ENCODE measurements at regions not wholly inside any gene's neighbourhood (a gene's known extent, or its start where the extent isn't known, plus 50 kb on each side); places are given as distances from the start of the nearest gene placed in this dataset.

DNA sequence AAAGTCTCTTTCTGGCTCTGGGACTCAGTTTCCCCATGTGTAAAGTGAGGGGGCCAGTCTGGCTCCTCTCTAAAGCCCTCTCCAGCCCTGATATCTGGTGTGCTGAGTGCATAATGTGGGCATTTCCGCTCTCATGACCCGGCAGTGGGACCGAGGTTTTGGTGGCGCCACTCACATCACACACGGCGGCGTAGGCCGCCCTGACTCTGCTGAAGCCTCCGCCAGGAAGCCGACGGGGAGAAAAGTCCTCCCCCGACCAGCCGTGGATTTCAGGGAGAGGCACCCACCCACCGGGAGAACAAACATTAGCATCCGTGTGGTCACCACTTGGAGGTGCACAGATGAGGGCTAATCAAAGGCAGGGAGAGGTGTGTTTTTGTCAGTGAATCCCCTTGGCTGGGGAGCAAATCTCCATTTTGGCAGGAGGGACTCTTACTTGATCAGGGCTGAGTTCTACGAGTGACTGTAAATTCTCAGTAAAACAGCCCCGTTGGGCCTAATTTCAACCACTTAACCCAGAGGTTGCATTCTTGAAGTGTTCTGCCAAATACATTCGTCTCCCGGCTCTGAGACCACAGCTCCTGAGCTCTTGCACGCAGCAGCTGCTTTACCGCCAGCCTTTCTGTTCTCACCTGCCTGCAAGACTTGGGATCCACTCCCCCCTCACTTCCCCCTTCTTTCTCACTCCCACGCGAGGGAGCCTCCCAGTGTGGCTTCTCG lies 118.2 kb downstream of the FOXD2 start:
- no peak for FAIRE-seq

DNA sequence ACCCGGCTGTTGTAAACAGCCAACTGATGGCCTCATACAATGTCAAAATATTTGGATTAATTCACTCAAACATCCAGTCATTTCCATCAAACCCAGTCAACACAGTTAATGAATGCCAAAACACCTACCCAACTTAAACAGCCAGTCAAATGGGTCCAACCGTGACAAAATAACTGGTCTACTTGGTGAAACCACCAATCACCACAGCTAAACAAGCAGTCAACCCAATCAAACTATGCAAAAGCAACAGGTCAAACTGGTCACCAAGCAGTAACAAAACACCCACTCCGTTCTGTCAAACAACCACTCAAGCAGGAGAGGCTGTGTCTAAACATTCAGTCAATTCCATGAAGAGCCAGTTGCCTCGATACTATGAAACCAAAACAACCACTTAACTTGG lies 119.2 kb downstream of the FOXD2 start:
- FAIRE-seq: no peak

DNA sequence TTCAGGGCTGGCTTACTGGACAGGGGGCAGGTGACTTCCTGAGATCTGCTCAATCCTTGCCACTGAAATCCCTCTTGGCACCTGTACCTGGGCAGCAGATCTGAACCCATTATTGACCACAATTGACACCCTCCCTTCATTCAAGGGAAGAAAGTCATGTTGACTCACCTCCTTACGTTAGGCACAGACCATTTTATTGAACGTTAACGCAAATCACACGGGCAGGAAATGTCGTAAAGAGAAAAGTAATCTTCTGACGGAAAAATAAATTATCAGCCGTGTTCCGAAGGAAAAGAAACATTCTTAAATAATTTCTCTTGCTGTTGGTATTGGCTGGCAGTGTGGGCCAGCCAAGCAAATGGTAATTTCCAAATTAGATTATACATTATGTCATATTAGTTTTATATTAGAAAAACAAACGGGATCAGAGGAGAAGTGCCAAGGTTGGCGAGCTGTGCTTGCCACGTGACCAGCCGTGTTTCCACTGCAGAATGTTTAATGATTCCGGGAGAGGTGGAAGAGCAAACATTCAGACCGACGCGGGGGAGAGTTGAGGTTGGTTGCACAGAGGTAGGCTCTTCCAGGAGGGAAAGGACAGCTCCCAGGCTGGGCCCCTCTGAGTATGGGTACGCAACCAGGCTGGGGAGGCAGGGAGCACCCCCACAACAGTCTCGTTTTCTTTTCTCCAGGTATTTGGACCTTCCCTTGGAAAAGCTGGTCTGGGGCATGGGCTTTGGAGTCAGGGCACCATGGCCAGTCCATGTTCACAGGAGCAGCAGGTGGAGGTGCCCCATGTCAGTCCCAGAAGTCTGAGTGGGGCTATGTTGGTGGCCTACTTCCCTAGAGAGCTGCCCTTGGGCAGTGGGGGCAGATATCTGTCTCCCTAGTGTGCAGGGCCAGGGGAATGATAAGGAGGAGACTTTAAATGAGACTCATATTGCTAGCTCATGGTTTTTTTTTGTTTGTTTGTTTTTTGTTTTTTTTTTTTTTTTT lies 121.1 kb downstream of the FOXD2 start:
- no peak for FAIRE-seq

DNA sequence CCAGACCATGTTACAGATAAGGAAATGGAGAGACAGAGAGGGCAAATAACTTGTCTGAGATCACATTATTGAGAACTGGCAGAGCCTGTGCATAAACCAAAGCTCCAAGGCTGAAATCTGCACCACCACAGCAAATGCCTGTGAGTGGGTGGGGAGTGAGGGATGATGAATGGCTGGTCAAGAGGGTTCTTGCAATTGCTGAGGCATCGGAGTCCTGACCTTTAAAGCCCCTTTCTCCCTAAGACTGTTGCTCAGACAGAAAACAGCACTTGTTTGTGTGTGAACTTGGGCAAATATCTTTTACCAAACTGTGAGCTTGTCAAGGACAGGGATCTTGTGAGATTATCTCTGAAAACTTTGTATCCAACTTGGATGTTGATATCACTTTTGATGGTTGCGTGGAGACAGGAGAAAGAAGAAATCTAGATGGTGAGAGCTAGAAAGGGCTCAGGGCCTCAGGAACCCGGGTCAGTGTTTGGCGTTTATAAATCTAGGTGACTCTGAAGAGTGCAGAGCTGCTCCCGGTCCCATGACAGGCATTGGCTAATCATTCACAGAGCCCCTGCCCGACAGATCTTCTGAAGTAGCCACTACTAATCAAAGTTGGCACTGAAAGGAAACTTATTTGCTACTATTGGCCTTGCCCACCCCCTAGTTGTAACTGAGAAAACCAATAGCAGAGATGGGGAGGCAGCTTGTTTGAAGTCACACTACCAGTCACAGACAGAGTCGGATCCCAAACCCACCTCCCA lies 122.3 kb downstream of the FOXD2 start:
- FAIRE-seq: no peak

DNA sequence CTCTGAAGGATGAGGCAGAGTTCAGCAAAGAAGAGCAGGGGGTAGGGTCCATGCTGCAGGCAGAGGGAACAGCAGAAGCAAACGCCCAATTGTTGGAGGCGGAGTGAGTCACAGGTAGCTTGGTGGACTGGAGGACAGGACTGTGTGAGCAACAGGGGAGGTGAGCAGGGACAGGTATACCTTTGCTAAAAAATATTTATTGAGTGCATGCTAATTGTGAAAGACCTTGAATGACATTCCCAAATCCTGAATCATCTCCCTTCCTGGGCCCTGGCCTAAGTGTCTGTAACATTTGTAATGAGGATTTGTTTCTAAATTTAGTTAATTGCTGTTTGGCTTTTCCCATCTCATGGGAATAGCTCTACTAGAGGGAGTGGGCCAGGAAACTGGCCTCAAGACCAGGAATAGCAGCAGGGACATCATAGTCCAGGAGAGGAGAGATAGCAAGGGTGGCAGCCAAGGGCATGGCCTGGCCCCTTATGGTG lies 123.7 kb downstream of the FOXD2 start:
- no peak for FAIRE-seq

DNA sequence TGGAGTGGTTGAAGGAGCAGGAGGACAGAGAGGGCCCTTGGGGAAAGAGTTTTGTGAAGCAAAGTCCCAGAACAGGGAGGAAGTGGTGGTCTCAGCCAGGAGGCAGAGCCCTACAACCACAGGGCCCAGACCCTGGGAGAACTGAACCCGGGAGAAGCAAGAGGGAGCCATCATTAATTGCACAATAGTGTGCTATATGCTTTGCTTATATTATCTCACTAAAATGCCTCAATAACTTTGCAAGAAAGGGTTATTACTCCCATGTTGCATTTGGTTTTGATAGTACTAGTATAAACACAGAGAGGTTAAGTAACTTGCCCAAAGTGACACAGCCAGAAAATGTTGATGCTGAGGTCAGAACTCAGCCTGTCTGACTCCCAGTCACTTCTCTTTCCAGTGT lies 124.3 kb downstream of the FOXD2 start:
- FAIRE-seq: no peak

DNA sequence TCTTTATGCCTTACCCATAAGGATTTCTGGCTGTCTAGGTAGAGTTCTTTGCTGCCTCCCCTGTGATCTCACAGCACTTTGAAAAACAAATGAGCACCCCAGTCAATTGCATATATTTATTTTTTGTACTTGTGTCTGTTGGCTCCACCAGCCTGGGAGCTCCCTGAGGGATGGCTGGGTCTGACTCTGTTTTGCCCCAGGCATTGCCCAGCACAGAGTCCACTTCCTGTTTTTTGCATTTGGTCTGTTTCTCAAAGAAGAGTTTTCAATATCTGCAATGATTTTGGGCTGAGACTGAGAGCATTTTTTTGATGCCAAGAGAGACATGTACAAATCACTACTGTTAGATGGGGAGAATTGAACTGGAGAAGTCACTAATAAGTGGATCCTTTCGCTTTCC lies 125.0 kb downstream of the FOXD2 start:
- no peak for FAIRE-seq

DNA sequence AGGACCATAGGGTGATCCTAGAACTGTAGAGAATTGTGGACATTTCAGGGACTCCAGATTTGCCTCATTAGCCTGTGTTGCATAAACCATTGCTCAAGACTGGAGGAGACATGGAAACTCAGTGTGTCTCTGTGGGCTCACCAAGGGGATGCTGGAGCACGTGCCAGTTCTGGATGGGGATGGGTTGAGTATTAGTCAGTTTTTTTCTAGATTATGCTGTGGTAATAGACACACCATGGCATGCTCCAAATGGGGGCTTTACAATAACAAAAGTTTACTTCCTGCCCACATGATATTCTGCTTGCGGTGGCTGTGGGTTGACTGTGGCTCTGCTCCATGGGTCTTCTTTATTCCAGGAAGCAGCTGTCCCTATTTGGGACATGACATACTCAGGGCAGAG lies 125.4 kb downstream of the FOXD2 start:
- no peak for FAIRE-seq

DNA sequence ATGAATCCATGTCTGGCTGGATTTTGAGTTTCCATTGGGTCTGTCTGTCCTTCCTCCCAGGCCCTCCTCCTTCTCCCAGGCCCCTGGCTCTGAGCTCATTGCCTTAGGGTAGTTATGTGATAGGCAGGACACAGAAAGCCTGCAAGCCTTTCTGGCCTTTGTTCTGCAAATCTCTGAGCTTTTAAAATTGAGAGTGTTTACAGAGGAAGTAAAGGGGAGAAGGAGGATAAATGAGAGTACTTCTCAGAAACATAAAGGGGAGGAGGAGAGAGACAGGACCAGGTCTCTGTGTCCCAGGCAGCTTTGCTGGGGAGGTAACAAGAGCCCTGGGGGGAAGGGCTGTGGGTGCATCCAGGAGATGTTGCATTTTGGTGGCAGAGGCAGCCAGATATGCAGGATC lies 126.7 kb downstream of the FOXD2 start:
- no peak for FAIRE-seq

DNA sequence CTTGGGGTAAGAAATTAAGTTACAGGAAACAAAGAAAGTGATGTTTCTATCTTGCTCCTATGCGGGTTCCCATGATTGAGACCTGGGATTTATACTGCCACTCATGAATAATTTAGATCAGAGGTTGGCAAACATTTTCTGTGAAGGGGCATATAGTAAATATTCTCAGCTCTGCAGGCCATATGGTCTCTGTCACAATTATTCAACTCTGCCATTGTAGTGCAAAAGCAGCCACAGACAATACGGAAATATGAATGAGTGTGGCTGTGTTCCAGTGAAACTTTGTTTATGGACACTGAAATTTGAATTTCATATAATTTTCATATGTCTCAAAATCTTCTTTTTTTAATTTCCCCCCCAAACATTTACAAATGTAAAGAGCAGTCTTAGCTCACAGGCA lies 127.2 kb downstream of the FOXD2 start:
- FAIRE-seq: no peak

DNA sequence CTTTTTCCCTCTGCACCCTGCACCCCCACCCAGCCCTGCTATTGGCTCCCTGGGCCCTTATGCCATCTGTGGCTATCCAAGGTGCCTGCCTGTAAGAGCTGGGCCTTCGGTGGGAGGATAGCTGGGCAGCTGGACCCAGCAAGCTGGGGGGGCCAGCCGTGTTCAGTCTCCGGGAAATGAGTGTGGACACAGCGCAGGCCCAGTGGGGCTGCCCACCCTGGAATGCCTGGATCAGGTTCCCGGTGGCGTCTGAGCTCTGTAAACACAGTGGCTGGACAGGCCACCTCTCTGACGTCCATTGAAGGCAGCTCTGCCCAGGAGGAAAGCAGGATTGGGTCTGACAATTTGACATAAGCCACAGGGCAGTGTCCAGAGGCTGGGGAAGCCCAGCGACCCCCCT lies 127.8 kb downstream of the FOXD2 start:
- FAIRE-seq: no peak

DNA sequence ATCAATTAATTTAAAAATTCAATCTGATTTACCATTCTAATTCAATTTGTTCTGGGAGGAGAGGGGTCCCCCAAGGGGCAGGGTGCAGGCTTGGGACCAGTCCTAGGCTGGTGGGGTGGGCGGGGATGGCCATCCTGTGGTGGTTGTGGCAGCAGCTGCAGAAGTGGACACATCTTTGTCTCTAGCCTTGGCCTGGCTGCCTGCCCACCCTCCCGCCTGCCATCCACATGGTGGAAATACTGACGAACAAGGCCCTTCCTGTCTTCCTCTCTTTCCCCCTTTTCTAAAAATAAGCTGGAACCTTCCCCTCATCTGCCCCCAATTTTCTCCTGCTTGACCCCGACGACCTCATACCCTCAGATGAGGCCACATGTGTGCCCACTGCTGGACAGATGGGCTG lies 130.9 kb downstream of the FOXD2 start:
- FAIRE-seq: no peak

DNA sequence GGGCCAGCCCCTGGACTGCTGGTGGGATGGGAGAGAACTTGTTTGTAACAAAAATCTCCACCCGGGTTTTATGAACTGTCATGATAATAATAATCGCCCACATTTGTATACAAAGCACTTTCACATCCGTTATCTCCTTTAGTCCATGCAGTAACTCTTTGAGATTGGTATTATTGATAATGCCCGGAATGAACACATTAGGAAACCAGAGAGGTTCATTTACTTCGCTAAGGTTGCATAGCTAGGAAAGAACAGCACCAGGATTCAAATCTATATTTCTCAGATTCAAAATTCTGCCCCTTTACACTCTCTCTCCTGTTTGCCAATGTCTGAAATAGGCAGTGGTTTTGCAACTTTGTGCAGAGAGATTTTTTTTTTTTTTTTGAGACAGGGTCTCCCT lies 131.4 kb downstream of the FOXD2 start:
- no peak for FAIRE-seq

DNA sequence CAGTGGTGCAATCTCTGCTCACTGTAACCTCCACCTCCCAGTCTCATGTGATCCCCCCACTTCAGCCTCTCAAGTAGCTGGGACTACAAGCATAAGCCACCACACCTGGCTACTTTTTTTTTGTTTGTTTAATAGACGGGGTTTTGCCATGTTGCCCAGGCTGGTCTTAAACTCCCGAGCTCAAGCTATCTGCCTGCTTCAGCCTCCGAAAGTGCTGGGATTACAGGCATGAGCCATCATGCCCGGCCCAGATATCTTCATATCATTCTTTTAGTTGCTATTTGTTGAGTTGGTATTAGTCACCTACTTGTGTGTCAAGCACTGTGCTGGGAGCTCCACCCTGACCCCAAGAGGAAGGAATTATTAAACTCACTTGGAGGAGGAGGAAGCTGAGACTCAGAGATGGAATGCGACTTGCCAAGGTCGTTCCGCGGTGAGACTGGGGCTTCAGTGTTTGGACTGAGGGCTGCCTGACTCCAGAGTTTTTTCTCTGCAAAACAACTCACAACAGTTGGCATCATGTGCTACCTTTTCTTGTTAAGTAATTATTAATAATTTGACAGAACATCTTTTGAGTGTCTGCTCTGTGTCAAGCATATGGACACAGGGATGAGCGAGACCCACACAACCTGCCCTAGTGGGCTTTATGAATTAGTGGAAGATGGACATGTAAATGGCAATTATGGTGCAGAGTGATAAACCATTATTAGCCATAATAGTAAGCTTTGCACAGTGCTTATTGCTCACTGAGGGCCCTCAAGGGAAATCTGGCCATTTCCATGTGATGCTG lies 132.0 kb downstream of the FOXD2 start:
- no peak for FAIRE-seq

DNA sequence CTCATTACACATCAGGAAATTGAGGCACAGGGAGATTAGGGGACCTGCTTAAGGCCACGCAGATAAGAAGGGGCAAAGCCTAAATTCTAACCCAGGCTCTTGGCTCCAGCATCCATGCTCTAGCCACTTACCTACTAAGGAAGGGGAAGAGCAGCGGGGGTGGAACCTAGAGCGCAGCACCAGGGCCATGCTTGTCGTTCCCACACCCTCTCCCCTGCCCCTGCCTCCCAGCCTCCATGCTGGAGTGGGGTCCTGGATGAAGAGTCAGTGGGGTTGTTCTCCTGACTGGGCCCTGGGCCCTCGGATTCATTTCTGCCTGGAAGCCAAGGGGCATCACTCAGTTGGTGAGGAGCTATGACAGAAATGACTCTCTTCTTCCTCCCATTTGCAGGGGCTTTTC lies 133.3 kb downstream of the FOXD2 start:
- FAIRE-seq: no peak

DNA sequence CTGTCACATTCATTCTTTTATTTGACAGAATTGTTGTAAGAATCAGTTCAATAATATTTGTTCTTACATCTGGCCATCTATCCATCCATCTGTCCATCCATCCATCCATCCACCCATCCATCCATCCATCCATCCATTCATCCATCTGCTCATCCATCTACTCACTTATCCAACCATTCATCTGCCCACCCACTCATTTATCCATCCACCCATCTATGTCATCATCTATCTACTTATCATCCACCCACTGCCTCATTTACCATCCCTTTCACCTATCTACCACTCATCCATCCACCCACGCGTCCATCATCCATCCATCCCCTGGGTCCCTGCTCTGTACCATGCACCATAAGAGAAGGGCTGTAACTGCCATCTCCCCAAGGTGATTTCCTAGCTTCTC lies 134.1 kb downstream of the FOXD2 start:
- no peak for FAIRE-seq

DNA sequence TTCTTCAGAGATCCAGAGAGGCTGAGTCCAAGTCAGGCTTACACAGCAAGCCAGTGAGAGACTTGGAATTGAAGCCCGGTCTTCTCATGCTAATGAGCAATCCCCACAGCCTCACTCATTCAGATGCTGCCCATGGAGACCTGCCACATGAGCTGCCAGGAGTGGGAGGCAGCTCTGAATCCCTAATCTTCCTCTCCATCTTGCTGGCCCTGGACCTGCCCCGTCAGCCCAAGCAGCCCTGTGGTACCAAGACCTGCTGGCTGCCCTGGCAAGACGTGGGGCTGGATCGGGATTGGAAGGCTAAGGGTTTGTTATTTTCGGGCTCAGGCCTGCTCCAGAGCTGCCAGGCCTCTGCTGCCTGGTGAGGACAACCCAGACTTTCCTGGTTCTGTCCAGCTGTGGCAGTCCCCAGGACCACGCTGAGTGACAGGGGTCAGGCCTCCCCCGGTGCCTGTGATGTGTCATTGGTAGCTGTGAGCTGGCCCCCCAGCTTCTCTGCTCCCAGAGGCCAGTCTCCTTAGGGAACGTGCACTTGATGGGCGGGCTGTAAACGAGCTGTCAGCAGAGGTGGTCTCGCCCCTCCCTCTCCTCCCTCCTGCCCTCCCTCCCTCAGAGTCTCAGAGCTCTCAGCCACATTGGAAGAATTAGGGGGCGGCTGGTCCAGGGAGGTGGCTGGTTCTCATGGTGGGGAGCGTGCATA lies 135.0 kb downstream of the FOXD2 start:
- no peak for FAIRE-seq

DNA sequence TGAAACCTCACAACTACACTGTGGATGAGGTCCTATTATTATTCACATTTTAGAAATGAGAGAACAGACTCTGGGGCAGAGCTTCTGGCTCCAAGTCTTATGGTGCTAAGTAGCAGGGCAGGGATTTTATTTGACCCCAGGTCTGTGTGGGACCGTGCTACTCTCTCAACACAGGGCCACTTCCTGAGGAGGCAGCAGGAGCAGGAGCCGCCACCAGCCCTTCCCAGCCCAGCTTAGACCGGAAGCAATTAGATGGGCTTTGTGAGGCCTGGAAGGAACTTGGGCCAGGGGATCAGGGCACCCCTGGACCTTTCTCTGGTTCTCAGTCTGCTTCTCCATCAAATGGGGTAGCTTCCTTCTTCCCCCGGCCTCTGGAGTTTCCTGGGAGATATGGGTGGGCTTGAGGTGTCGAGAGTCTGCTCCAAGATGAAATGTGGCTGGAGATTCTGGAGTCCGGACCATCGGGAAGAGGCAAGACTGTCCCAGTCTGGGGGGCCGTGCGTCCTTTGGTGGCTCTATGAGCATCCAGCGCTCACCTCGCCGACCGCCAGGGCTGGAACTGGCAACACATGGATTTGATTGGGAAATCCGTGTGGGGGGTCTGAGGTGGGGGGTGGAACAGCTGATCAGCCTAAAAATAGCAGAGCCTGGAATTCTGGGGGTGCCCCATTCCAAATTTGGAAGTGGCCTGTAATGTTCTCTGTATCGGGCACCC lies 136.8 kb downstream of the FOXD2 start:
- no peak for FAIRE-seq

DNA sequence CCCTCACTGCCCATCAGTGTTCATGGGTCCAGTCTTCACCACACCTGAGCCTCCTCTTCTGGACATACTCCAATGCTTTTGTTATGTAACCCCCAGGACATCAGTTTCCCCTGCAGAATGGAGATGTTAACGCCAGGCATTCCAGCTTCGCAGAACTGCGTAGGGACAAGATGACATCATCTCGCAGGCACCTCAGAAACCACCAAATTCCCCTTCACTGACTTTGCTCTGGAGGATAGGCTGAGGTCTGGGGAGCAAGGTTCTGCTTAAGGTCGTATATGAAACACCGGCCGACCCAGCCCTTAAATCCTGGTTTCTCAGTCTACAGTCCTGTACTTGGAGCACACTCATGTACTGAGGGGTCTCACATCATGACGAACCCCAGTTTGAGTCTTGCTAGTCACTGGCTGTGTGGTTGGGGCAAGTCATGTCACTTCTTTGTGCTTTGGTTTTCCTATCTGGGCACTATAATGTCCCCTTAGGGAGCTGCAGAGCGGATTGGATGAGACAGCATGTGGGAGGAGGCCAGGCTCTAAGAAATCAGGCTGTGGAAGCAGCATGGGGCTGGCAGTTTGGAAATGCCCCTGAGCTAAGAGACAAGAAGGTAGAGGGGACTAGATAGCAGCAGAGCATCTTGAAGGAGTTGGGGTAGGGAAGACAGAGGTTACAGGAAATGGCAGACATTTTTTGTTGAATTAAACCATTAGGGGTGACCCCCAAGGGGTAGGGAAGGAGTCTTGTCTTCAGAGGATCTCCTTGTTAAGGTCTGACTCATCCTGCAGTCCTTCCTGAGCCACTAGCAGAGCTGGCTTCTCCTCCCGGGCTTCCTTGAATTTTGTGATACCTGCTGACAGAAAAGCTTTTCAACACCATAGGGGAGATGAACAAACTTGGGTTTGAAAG lies 138.3 kb downstream of the FOXD2 start:
- no peak for FAIRE-seq

DNA sequence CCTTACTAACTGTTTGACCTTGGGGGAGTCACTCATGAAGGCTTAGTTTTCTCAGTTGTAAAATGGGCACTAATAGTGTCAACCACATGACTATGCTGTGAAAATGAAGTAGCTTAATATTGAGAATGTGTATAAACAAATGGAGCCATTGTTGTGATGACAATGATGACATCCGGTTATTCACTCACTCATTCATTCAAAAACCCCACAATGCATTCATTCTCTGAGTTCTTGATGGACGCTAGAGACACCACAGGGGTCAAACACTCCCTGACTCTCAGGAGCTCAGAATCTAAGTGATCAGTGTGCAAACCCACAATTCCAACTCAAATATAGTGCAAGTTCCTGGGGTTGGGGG lies 138.9 kb downstream of the FOXD2 start:
- FAIRE-seq: no peak
